ENCODE measurements at regions not wholly inside any gene's neighbourhood (a gene's known extent, or its start where the extent isn't known, plus 50 kb on each side); places are given as distances from the start of the nearest gene placed in this dataset.

- TF ChIP-seq POLR2A (IDR thresholded peaks at IDR 0.05): no peak
- no peak for TF ChIP-seq CTCF (IDR thresholded peaks at IDR 0.05)
Observed at GRCh38 chr20:20938599-20938998, 167.6 kb downstream of the LINC00237 start.

All from thyroid gland (tissue), 4 donors.